PC-3 (cell line): ENCODE measurements at regions not wholly inside any gene's neighbourhood (a gene's known extent, or its start where the extent isn't known, plus 50 kb on each side); places are given as distances from the start of the nearest gene placed in this dataset.
"Not testable (repeated sequence)": the region's sequence is repeated elsewhere in the genome, so short reads cannot be mapped to it uniquely, and the experiment has no call there.

Experiments used
- EZH2 ChIP-seq: fragments of 300-600 bp; sonication (generic); IDR thresholded peaks from one replicate; pipeline ENCODE4 v1.6.1; 2017; ENCODE audit warnings: antibody characterized with exemption, mild to moderate bottlenecking, low read length; ENCODE audit not compliant: unreplicated experiment
- EZH2phosphoT487 ChIP-seq: fragments of 300-600 bp; sonication (generic); IDR thresholded peaks from 2 replicates; pipeline ENCODE4 v1.6.1; 2018; ENCODE audit warnings: mild to moderate bottlenecking, antibody characterized with exemption, low read length, borderline replicate concordance
- TF ChIP-seq, protein P1 (sequence below): fragments of 300-600 bp; sonication (generic); conservative IDR thresholded peaks from 2 replicates; pipeline ENCODE4 v1.5.1; 2017; ENCODE audit warnings: antibody characterized with exemption, low read depth, mild to moderate bottlenecking, low read length

DNA sequence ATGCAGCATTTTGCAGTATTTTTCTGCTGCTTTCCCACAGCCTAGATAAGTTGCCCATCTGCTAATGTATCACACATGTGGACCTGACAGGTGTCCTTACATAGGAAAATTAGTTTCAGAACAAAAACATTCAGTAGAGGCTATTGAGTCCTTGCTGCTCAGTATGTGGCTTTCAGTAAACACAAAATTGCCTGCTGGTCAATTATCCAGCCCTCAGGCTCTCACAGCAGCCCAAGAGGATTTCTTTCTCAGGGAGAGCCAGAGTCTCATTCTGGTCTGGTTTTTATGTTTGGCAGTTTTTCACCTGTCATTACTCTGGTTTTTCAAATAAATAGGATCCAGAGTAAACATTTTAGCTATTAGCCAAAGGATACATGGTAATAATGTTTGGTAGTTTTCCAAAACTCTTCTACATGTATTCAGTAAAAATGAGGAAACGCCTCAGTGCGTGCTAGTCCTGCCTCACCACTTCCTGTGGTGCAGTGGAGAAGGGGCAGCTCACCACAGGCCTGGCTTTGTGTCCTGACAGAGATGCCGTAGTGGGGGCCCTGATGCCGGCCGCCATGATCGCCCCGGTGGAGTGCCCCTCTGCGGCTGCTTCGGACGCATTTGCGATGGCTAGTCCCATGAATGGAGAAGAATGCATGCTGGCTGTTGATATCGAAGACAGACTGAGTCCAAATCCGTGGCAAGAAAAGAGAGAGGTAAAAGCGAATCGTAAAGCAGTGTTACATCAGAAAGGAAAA, 80.5 kb upstream of the FAN1 start:
- TF ChIP-seq, protein P1, sequence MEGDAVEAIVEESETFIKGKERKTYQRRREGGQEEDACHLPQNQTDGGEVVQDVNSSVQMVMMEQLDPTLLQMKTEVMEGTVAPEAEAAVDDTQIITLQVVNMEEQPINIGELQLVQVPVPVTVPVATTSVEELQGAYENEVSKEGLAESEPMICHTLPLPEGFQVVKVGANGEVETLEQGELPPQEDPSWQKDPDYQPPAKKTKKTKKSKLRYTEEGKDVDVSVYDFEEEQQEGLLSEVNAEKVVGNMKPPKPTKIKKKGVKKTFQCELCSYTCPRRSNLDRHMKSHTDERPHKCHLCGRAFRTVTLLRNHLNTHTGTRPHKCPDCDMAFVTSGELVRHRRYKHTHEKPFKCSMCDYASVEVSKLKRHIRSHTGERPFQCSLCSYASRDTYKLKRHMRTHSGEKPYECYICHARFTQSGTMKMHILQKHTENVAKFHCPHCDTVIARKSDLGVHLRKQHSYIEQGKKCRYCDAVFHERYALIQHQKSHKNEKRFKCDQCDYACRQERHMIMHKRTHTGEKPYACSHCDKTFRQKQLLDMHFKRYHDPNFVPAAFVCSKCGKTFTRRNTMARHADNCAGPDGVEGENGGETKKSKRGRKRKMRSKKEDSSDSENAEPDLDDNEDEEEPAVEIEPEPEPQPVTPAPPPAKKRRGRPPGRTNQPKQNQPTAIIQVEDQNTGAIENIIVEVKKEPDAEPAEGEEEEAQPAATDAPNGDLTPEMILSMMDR, result not testable (repeated sequence)
- TF ChIP-seq EZH2phosphoT487, EZH2: not testable (repeated sequence)
